ENCODE measurements at regions not wholly inside any gene's neighbourhood (a gene's known extent, or its start where the extent isn't known, plus 50 kb on each side); places are given as distances from the start of the nearest gene placed in this dataset.
A peak's percentile ranks its signal among the peaks of the same experiment; 100 is the strongest.

GRCh38 chr18:67282796-67283195 lies 233.7 kb downstream of the DSEL start:
- Histone ChIP-seq H4K91ac (ENCODE audit: insufficient read length, low read depth, low read length) (no peak overlapping the region), H3K4me1 (ENCODE audit: insufficient read depth, low read length) (no peaks in the 10 kb centered on the region), H3T11ph (ENCODE audit: low read length) (no peak overlapping the region), H2AK5ac (ENCODE audit: insufficient read length, low read length) (no peak overlapping the region), H3K9ac (ENCODE audit: extremely low read depth, insufficient read length, low read length) (no peak overlapping the region), H3K23me2 (ENCODE audit: insufficient read length, low read depth, low read length, poor library complexity, severe bottlenecking) (no peaks in the 10 kb centered on the region), H4K5ac (ENCODE audit: insufficient read length, low read depth, low read length) (no peak overlapping the region), H2AFZ (ENCODE audit: low read length) (no peak overlapping the region), H2BK120ac (ENCODE audit: low read depth, low read length, poor library complexity, severe bottlenecking) (no peak overlapping the region), H4K8ac (replicated peaks; ENCODE audit: insufficient read length, low read depth, low read length) (no peak overlapping the region), H3K23ac (ENCODE audit: insufficient read length, low read depth, low read length) (no peak overlapping the region), H3K14ac (ENCODE audit: insufficient read depth, low read length) (no peak overlapping the region), H3K4ac (ENCODE audit: low read depth, low read length) (no peak overlapping the region), H3K56ac (ENCODE audit: insufficient read length, low read depth, low read length) (no peak overlapping the region), H2BK12ac (ENCODE audit: insufficient read length, low read depth, low read length) (no peak overlapping the region), H3K79me2 (ENCODE audit: insufficient read depth, low read length) (no peaks in the 10 kb centered on the region), H3K9me3 (ENCODE audit: control insufficient read depth, low read depth, low read length) (no peaks in the 10 kb centered on the region), H3K79me1 (ENCODE audit: insufficient read depth, low read depth, low read length, poor library complexity, severe bottlenecking) (no peaks in the 10 kb centered on the region), H3K27me3 (ENCODE audit: insufficient read depth, low read length) (no peaks in the 10 kb centered on the region), H3K27ac (ENCODE audit: insufficient read length, low read depth, low read length) (no peak overlapping the region), H2BK5ac (ENCODE audit: insufficient read length, low read length) (no peak overlapping the region), H3K18ac (ENCODE audit: insufficient read length, low read depth, low read length) (no peak overlapping the region), H2BK20ac (ENCODE audit: low read depth, low read length, poor library complexity, severe bottlenecking) (no peak overlapping the region), H4K20me1 (ENCODE audit: control insufficient read depth, insufficient read depth, insufficient read length) (no peaks in the 10 kb centered on the region), H3K4me2 (ENCODE audit: insufficient read depth, insufficient read length, low read length) (no peak overlapping the region), H2BK15ac (ENCODE audit: low read depth, low read length) (no peak overlapping the region)
- no peak for TF ChIP-seq CTCF (conservative IDR thresholded peaks at IDR 0.05)
- Mint-ChIP-seq H3K4me3 (no peak overlapping the region), H3K4me1 (peaks cover 6 to 7% of the 10 kb centered on the region in 2 experiments), H3K27ac (peak overlapping the region in 1 of 3 experiments; percentile 37; a peak in 3 of 7 replicates), H3K9me3 (no peaks in the 10 kb centered on the region), H3K27me3 (ENCODE audit: low read depth) (no peaks in the 10 kb centered on the region), H3K36me3 (ENCODE audit: insufficient read depth in 1 of 3, low read depth in 3 of 3) (no peaks in the 10 kb centered on the region)
- no peak for DNase-seq
